ENCODE measurements at regions not wholly inside any gene's neighbourhood (a gene's known extent, or its start where the extent isn't known, plus 50 kb on each side); places are given as distances from the start of the nearest gene placed in this dataset.

DNA sequence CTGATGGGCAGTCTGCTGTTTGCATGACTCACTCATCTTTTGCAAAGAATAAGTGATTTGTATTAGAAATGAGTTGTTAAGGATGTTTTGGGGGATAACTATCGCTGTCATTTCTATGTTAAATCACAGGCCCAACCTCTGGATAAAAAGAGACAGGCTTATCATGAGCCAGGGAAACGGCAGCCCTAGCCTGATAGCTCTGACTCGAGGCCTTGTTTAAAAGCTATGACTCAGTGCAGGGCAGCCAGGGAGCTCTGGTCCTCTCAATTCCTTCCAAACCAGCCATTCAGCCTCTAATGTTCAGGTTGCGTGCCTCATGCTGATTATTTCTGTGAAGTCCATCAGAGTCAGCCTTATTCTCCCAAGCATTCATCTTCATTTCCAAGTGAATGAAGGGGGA is 305.9 kb upstream of the HAND2 start:
- no peaks in the 10 kb centered on the region for H3K9me3 ChIP-seq (ENCODE audit: control insufficient read depth in 1 of 2, insufficient read depth in 1 of 2, low read depth in 1 of 2, low read length in 2 of 2)
- TF ChIP-seq TCF7L2 (IDR thresholded peaks at IDR 0.05; ENCODE audit: borderline replicate concordance, extremely low read depth, insufficient read depth, insufficient read length) (no peak), SIN3A (IDR thresholded peaks at IDR 0.05; ENCODE audit: low read depth) (no peak), CEBPB (IDR thresholded peaks at IDR 0.05; ENCODE audit: low read depth) (no peak), SRF (IDR thresholded peaks at IDR 0.05; ENCODE audit: low read depth) (no peak), JUND (IDR thresholded peaks at IDR 0.05) (no peak), POLR2A (IDR thresholded peaks at IDR 0.05; ENCODE audit: borderline replicate concordance, extremely low read depth, insufficient read depth, insufficient read length) (no peak), ZNF274 (IDR thresholded peaks at IDR 0.05; ENCODE audit: low read depth, low read length) (no peak), FOSL1 (IDR thresholded peaks at IDR 0.05; ENCODE audit: low read depth) (no peak), SP1 (IDR thresholded peaks at IDR 0.05; ENCODE audit: low read depth) (no peak), ELF1 (IDR thresholded peaks at IDR 0.05; ENCODE audit: borderline replicate concordance, low read depth) (no peak), EGR1 (IDR thresholded peaks at IDR 0.05; ENCODE audit: low read depth) (no peak), EZH2 (IDR thresholded peaks at IDR 0.05) (no peak), CBX3 (IDR thresholded peaks at IDR 0.05; ENCODE audit: low read depth) (no peak)
- TF ChIP-seq, protein P1, sequence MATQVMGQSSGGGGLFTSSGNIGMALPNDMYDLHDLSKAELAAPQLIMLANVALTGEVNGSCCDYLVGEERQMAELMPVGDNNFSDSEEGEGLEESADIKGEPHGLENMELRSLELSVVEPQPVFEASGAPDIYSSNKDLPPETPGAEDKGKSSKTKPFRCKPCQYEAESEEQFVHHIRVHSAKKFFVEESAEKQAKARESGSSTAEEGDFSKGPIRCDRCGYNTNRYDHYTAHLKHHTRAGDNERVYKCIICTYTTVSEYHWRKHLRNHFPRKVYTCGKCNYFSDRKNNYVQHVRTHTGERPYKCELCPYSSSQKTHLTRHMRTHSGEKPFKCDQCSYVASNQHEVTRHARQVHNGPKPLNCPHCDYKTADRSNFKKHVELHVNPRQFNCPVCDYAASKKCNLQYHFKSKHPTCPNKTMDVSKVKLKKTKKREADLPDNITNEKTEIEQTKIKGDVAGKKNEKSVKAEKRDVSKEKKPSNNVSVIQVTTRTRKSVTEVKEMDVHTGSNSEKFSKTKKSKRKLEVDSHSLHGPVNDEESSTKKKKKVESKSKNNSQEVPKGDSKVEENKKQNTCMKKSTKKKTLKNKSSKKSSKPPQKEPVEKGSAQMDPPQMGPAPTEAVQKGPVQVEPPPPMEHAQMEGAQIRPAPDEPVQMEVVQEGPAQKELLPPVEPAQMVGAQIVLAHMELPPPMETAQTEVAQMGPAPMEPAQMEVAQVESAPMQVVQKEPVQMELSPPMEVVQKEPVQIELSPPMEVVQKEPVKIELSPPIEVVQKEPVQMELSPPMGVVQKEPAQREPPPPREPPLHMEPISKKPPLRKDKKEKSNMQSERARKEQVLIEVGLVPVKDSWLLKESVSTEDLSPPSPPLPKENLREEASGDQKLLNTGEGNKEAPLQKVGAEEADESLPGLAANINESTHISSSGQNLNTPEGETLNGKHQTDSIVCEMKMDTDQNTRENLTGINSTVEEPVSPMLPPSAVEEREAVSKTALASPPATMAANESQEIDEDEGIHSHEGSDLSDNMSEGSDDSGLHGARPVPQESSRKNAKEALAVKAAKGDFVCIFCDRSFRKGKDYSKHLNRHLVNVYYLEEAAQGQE (IDR thresholded peaks at IDR 0.05; ENCODE audit: low read depth), result no peak
- TF ChIP-seq, protein P2, sequence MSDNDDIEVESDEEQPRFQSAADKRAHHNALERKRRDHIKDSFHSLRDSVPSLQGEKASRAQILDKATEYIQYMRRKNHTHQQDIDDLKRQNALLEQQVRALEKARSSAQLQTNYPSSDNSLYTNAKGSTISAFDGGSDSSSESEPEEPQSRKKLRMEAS (IDR thresholded peaks at IDR 0.05), result no peak
- TF ChIP-seq, protein P3, sequence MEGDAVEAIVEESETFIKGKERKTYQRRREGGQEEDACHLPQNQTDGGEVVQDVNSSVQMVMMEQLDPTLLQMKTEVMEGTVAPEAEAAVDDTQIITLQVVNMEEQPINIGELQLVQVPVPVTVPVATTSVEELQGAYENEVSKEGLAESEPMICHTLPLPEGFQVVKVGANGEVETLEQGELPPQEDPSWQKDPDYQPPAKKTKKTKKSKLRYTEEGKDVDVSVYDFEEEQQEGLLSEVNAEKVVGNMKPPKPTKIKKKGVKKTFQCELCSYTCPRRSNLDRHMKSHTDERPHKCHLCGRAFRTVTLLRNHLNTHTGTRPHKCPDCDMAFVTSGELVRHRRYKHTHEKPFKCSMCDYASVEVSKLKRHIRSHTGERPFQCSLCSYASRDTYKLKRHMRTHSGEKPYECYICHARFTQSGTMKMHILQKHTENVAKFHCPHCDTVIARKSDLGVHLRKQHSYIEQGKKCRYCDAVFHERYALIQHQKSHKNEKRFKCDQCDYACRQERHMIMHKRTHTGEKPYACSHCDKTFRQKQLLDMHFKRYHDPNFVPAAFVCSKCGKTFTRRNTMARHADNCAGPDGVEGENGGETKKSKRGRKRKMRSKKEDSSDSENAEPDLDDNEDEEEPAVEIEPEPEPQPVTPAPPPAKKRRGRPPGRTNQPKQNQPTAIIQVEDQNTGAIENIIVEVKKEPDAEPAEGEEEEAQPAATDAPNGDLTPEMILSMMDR (IDR thresholded peaks at IDR 0.05 in 2 of 3, conservative IDR thresholded peaks at IDR 0.05 in 1 of 3; ENCODE audit: borderline replicate concordance in 1 of 3, insufficient read depth in 1 of 3, low read depth in 2 of 3, low read length in 2 of 3), result no peak
- BruUV-seq (replicated peaks), result no TSS peak
- H3K4me3 ChIP-seq (replicated peaks in 1 of 2; ENCODE audit: low read depth in 1 of 2, low read length in 2 of 2), result no peak overlapping the region
- H3K36me3 ChIP-seq (ENCODE audit: control insufficient read depth in 1 of 2, insufficient read depth in 2 of 2, low read length in 2 of 2), result no peaks in the 10 kb centered on the region
- H3K9ac ChIP-seq (ENCODE audit: low read length), result no peak overlapping the region
- H3K4me1 ChIP-seq (ENCODE audit: control insufficient read depth in 1 of 2, insufficient read depth in 2 of 2, low read length in 2 of 2), result no peaks in the 10 kb centered on the region
- RAD21 ChIA-PET (ENCODE audit: low non-redundant PET in 1 of 2, low total read pairs in 2 of 2, uncharacterized antibody in 2 of 2, unreplicated experiment in 2 of 2), result no interaction called here
- no peak overlapping the region for H2AFZ ChIP-seq (ENCODE audit: low read depth, low read length, poor library complexity, severe bottlenecking)
- H3K27ac ChIP-seq (ENCODE audit: low read depth, low read length), result no peak overlapping the region
- ATAC-seq (no peak), DNase-seq (ENCODE audit: low read depth, low spot score) (no peak)
- H3K4me2 ChIP-seq (ENCODE audit: low read length), result no peak overlapping the region
- 0 out of 2 replicates have a peak, but pooled peaks cover 3% of the 10 kb centered on the region for H3K27me3 ChIP-seq (ENCODE audit: insufficient read depth, low read length)
- H3K9me2 ChIP-seq (ENCODE audit: insufficient read depth), result no peaks in the 10 kb centered on the region
- CTCF ChIA-PET, result interaction anchor here (1.3 kb wide), 1 partner anchor 83 kb away, joined by 3 read pairs; no protein-coding TSS in a partner anchor
- H4K20me1 ChIP-seq (ENCODE audit: insufficient read depth), result no peaks in the 10 kb centered on the region
- intact Hi-C loops (cut with micrococcal nuclease), result no loop called here
- no peaks in the 10 kb centered on the region for H3K79me2 ChIP-seq (ENCODE audit: insufficient read depth, low read length)
- POLR2A ChIA-PET, result no interaction called here
